Panc1 (cell line): ENCODE measurements at regions not wholly inside any gene's neighbourhood (a gene's known extent, or its start where the extent isn't known, plus 50 kb on each side); places are given as distances from the start of the nearest gene placed in this dataset.

Experiments
- ATAC-seq: fragments of 200-7000 bp; cut with Tn5 transposase; 2 replicates; pipeline ENCODE4 v1.9.1; 2020; ENCODE audit warnings: mild to moderate bottlenecking, moderate library complexity
- BruUV-seq: library from RNA; stranded (reverse); fragments of 400-500 nt; replicated peaks from 2 replicates; lab custom pipeline; 2021; lab: Mats Ljungman, UMichigan
- CTCF ChIA-PET: fragments of 300-600 bp; sonication (Branson Sonifier 250); formaldehyde crosslinking; loops from one replicate; lab custom pipeline; 2022; ENCODE audit warnings: antibody characterized with exemption; lab: Charles Lee
- POLR2A ChIA-PET: fragments of 300-600 bp; sonication (Branson Sonifier 250); formaldehyde crosslinking; loops from one replicate; lab custom pipeline; 2022; ENCODE audit warnings: antibody characterized with exemption; lab: Charles Lee
- DNase-seq: peaks from one replicate; pipeline ENCODE4 v3.0.0-alpha.2; 2010; ENCODE audit warnings: low read depth, low spot score
- H3K27ac ChIP-seq: 2 replicates; pipeline ENCODE4 v1.5.1; 2011; ENCODE audit warnings: mild to moderate bottlenecking, low read length, inconsistent platforms
- H3K27me3 ChIP-seq: fragments of 200-500 bp; sonication (Bioruptor generic); 2 replicates; pipeline ENCODE4 v1.6.0; 2014; ENCODE audit warnings: low read length, inconsistent platforms; ENCODE audit not compliant: control insufficient read depth, insufficient read depth
- H3K36me3 ChIP-seq: fragments of 200-500 bp; sonication (Bioruptor generic); 2 replicates; pipeline ENCODE4 v1.5.1; 2014; ENCODE audit warnings: inconsistent platforms, mild to moderate bottlenecking, low read length, moderate library complexity; ENCODE audit not compliant: control insufficient read depth, insufficient read depth
- H3K4me1 ChIP-seq: 2 replicates; pipeline ENCODE4 v1.5.1; 2011; ENCODE audit warnings: inconsistent platforms, mild to moderate bottlenecking, low read length, moderate library complexity; ENCODE audit not compliant: control insufficient read depth, insufficient read depth
- H3K4me3 ChIP-seq, 2 experiments: 2 replicates each; pipeline ENCODE4 v1.5.1; 2011 to 2012; ENCODE audit warnings: low read depth in 2 of 2, low read length in 2 of 2, mild to moderate bottlenecking in 2 of 2, inconsistent platforms in 1 of 2, moderate library complexity in 1 of 2
- H3K9me3 ChIP-seq: fragments of 200-500 bp; sonication (Bioruptor generic); 2 replicates; pipeline ENCODE4 v1.5.1; 2014; ENCODE audit warnings: low read depth, mild to moderate bottlenecking, inconsistent platforms, low read length, moderate library complexity; ENCODE audit not compliant: control insufficient read depth, insufficient read depth
- CTCF ChIP-seq: fragments of 450-650 bp; IDR thresholded peaks from 2 replicates; pipeline ENCODE4 v1.5.1; 2017; ENCODE audit warnings: mild to moderate bottlenecking
- POLR2AphosphoS5 ChIP-seq: IDR thresholded peaks from 2 replicates; pipeline ENCODE4 v1.6.1; 2012; ENCODE audit warnings: mild to moderate bottlenecking, low read depth, low read length, moderate library complexity
- SIN3A ChIP-seq: IDR thresholded peaks from 2 replicates; pipeline ENCODE4 v1.6.1; 2012; ENCODE audit warnings: low read depth, mild to moderate bottlenecking, low read length, moderate library complexity, borderline replicate concordance; ENCODE audit not compliant: insufficient read depth
- TCF7L2 ChIP-seq: IDR thresholded peaks from 2 replicates; pipeline ENCODE4 v1.6.1; 2011; ENCODE audit warnings: mild to moderate bottlenecking, low read depth, low read length, inconsistent platforms
- in situ Hi-C: cut with HindIII; loops from 2 replicates; pipeline ENCODE4 v1.10.0; 2016; ENCODE audit warnings: low sequenced_read_pairs, low pct_unique_long_range_greater_than_20kb
- intact Hi-C: fragments of 100-400 bp; cut with micrococcal nuclease; formaldehyde crosslinking; loops from one replicate; pipeline ENCODE4 v1.10.0; 2022; ENCODE audit not compliant: unreplicated experiment
- TF ChIP-seq, protein P1 (sequence below), 2 experiments: IDR thresholded peaks; 2 replicates each; pipeline ENCODE4 v1.6.1; 2011 to 2012; ENCODE audit warnings: low read depth in 2 of 2, control low read depth in 1 of 2, low read length in 1 of 2, mild to moderate bottlenecking in 1 of 2, moderate library complexity in 1 of 2; ENCODE audit not compliant: insufficient read depth in 1 of 2

GRCh38 chr3:160130950-160131349 is 94.3 kb upstream of the C3orf80 start:
- ATAC-seq, result no peak
- no peak for DNase-seq
- intact Hi-C loops (no loop called here), in situ Hi-C loops (no loop called here)
- no peaks in the 10 kb centered on the region for H3K9me3 ChIP-seq
- 0 out of 2 replicates have a peak, but pooled peaks cover 4% of the 10 kb centered on the region for H3K4me1 ChIP-seq
- H3K36me3 ChIP-seq, result no peaks in the 10 kb centered on the region
- TF ChIP-seq, protein P1, sequence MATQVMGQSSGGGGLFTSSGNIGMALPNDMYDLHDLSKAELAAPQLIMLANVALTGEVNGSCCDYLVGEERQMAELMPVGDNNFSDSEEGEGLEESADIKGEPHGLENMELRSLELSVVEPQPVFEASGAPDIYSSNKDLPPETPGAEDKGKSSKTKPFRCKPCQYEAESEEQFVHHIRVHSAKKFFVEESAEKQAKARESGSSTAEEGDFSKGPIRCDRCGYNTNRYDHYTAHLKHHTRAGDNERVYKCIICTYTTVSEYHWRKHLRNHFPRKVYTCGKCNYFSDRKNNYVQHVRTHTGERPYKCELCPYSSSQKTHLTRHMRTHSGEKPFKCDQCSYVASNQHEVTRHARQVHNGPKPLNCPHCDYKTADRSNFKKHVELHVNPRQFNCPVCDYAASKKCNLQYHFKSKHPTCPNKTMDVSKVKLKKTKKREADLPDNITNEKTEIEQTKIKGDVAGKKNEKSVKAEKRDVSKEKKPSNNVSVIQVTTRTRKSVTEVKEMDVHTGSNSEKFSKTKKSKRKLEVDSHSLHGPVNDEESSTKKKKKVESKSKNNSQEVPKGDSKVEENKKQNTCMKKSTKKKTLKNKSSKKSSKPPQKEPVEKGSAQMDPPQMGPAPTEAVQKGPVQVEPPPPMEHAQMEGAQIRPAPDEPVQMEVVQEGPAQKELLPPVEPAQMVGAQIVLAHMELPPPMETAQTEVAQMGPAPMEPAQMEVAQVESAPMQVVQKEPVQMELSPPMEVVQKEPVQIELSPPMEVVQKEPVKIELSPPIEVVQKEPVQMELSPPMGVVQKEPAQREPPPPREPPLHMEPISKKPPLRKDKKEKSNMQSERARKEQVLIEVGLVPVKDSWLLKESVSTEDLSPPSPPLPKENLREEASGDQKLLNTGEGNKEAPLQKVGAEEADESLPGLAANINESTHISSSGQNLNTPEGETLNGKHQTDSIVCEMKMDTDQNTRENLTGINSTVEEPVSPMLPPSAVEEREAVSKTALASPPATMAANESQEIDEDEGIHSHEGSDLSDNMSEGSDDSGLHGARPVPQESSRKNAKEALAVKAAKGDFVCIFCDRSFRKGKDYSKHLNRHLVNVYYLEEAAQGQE (IDR thresholded peaks at IDR 0.05; ENCODE audit: insufficient read depth in 1 of 2, low read depth in 2 of 2, low read length in 1 of 2), result no peak
- no peak for TF ChIP-seq SIN3A
- POLR2A ChIA-PET, result no interaction called here
- H3K4me3 ChIP-seq, result no peak overlapping the region
- CTCF ChIA-PET, result no interaction called here
- no peaks in the 10 kb centered on the region for H3K27me3 ChIP-seq
- no peak overlapping the region for H3K27ac ChIP-seq
- BruUV-seq, result no TSS peak

GRCh38 chr3:160132226-160132625 is 93.0 kb upstream of the C3orf80 start:
- in situ Hi-C loops (no loop called here), intact Hi-C loops (no loop called here)
- BruUV-seq, result no TSS peak
- no peaks in the 10 kb centered on the region for H3K36me3 ChIP-seq
- DNase-seq, result no peak
- no peaks in the 10 kb centered on the region for H3K27me3 ChIP-seq
- no peak for ATAC-seq
- ChIA-PET POLR2A (interaction anchor here (0.6 kb wide), 1 partner anchor 366 kb away, joined by 3 read pairs; no protein-coding TSS in a partner anchor), CTCF (no interaction called here)
- H3K4me1 ChIP-seq, result 0 out of 2 replicates have a peak, but pooled peaks cover 4% of the 10 kb centered on the region
- TF ChIP-seq, protein P1 (IDR thresholded peaks at IDR 0.05; ENCODE audit: insufficient read depth in 1 of 2, low read depth in 2 of 2, low read length in 1 of 2), result no peak
- TF ChIP-seq CTCF (no peak), TCF7L2 (no peak), SIN3A (no peak), POLR2AphosphoS5 (no peak)
- no peak overlapping the region for H3K4me3 ChIP-seq
- H3K27ac ChIP-seq, result no peak overlapping the region
- no peaks in the 10 kb centered on the region for H3K9me3 ChIP-seq
